Adipocyte (in vitro differentiated cells): ENCODE measurements at regions not wholly inside any gene's neighbourhood (a gene's known extent, or its start where the extent isn't known, plus 50 kb on each side); places are given as distances from the start of the nearest gene placed in this dataset.
A peak's percentile ranks its signal among the peaks of the same experiment; 100 is the strongest.

Experiments used
- DNase-seq: peaks from one replicate; pipeline ENCODE4 v3.0.0-alpha.2; 2015; ENCODE audit warnings: low read depth
- H3K27me3 ChIP-seq: replicated peaks from 2 replicates; pipeline ENCODE4 v1.7.0; 2013; ENCODE audit warnings: mild to moderate bottlenecking, low read length, moderate library complexity; ENCODE audit not compliant: control insufficient read depth, insufficient read depth
- H3K36me3 ChIP-seq: 2 replicates; pipeline ENCODE4 v1.7.0; 2013; ENCODE audit warnings: low read length, mild to moderate bottlenecking, moderate library complexity; ENCODE audit not compliant: control insufficient read depth, insufficient read depth, severe bottlenecking
- H3K4me1 ChIP-seq: 2 replicates; pipeline ENCODE4 v1.7.0; 2013; ENCODE audit warnings: mild to moderate bottlenecking, low read length, moderate library complexity; ENCODE audit not compliant: control insufficient read depth, insufficient read depth
- H3K4me3 ChIP-seq: 2 replicates; pipeline ENCODE4 v1.7.0; 2013; ENCODE audit warnings: mild to moderate bottlenecking, low read length, moderate library complexity
- H3K9ac ChIP-seq: 2 replicates; pipeline ENCODE4 v1.7.0; 2013; ENCODE audit warnings: mild to moderate bottlenecking, low read length, moderate library complexity
- H3K9me3 ChIP-seq: 2 replicates; pipeline ENCODE4 v1.7.0; 2013; ENCODE audit warnings: mild to moderate bottlenecking, low read length, moderate library complexity; ENCODE audit not compliant: control insufficient read depth

DNA sequence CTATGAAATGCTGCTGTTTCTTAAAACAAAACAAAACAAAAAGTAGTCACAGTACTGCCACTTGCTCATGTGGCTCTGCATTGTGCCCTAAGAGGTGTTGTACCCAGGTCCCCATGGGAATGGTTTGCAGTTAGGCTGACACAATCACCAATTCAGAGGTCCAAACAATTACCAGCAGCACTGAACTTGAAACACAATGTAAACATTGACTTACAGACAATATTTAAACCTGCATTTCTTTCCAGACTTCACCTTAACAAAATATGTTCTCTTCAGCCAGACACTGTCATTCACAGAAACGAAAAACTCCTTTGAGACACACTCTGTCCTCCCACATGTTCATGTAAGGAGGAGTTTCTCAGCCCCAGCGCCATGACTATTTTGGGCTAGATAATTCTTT lies 206.8 kb upstream of the ARG1 start:
- DNase-seq, result no peak
- Histone ChIP-seq H3K4me1 (peaks cover 5% of the 10 kb centered on the region), H3K27me3 (no peaks in the 10 kb centered on the region), H3K36me3 (no peaks in the 10 kb centered on the region), H3K4me3 (no peak overlapping the region), H3K9ac (no peak overlapping the region), H3K9me3 (no peaks in the 10 kb centered on the region)

- H3K4me1 ChIP-seq, result peaks cover 5% of the 10 kb centered on the region
- H3K9ac ChIP-seq, result no peak overlapping the region
- no peak overlapping the region for H3K4me3 ChIP-seq
- no peaks in the 10 kb centered on the region for H3K36me3 ChIP-seq
- H3K9me3 ChIP-seq, result no peaks in the 10 kb centered on the region
- no peak for DNase-seq
- no peaks in the 10 kb centered on the region for H3K27me3 ChIP-seq
Measured at GRCh38 chr6:131367206-131367873, 205.7 kb upstream of the ARG1 start.

- Histone ChIP-seq H3K36me3 (no peaks in the 10 kb centered on the region), H3K27me3 (no peaks in the 10 kb centered on the region), H3K4me1 (peaks cover 5% of the 10 kb centered on the region), H3K9me3 (no peaks in the 10 kb centered on the region), H3K4me3 (peak overlapping the region; percentile 49), H3K9ac (peak overlapping the region; percentile 34)
- DNase-seq, result peak; percentile 78
Measured at GRCh38 chr6:131368198-131368911, 204.7 kb upstream of the ARG1 start.

GRCh38 chr6:131372535-131372934 lies 200.5 kb upstream of the ARG1 start:
- H3K36me3 ChIP-seq, result no peaks in the 10 kb centered on the region
- peaks cover 5% of the 10 kb centered on the region for H3K4me1 ChIP-seq
- no peaks in the 10 kb centered on the region for H3K27me3 ChIP-seq
- H3K4me3 ChIP-seq, result no peak overlapping the region
- no peak overlapping the region for H3K9ac ChIP-seq
- H3K9me3 ChIP-seq, result no peaks in the 10 kb centered on the region
- peak; percentile 28 for DNase-seq

DNA sequence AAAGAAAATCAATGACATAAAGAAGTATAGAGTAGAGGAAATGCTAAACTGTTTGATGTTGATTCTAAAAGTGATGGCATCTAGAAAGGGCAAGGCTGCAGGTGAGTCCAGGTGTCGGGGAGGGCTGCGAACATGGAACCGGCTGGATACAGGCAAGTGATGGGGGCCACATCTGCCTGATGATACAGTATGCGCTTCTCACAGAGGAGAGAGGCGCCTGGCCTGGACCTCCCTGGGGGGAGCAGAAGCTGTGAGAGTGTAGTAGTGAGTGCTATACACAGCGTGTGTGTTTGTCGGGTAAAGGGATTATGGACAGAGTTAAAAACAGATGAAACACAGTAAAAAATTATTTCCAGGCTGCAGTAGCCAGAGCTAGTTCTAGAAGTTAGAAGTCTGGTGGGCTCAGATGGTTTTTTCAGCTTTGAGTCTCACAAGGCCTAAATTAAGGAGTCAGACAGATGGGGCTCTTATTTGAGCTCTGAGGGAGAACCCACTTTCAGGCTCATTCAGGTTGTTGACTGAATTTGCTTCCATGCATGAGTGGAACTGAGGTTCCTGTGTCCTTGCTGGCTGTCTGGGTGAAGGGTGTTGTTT lies 195.8 kb upstream of the ARG1 start:
- no peak overlapping the region for H3K9ac ChIP-seq
- no peaks in the 10 kb centered on the region for H3K9me3 ChIP-seq
- no peaks in the 10 kb centered on the region for H3K4me1 ChIP-seq
- H3K36me3 ChIP-seq, result no peaks in the 10 kb centered on the region
- H3K4me3 ChIP-seq, result no peak overlapping the region
- no peaks in the 10 kb centered on the region for H3K27me3 ChIP-seq
- DNase-seq, result no peak

GRCh38 chr6:131378874-131379273 lies 194.2 kb upstream of the ARG1 start:
- no peak overlapping the region for H3K9ac ChIP-seq
- no peaks in the 10 kb centered on the region for H3K27me3 ChIP-seq
- H3K4me3 ChIP-seq, result no peak overlapping the region
- H3K9me3 ChIP-seq, result no peaks in the 10 kb centered on the region
- H3K4me1 ChIP-seq, result no peaks in the 10 kb centered on the region
- no peak for DNase-seq
- H3K36me3 ChIP-seq, result no peaks in the 10 kb centered on the region

GRCh38 chr6:131379948-131380347 lies 193.1 kb upstream of the ARG1 start:
- Histone ChIP-seq H3K9me3 (no peaks in the 10 kb centered on the region), H3K27me3 (no peaks in the 10 kb centered on the region), H3K4me1 (peaks cover 5% of the 10 kb centered on the region), H3K4me3 (no peak overlapping the region), H3K9ac (no peak overlapping the region), H3K36me3 (no peaks in the 10 kb centered on the region)
- peak; percentile 81 for DNase-seq

DNA sequence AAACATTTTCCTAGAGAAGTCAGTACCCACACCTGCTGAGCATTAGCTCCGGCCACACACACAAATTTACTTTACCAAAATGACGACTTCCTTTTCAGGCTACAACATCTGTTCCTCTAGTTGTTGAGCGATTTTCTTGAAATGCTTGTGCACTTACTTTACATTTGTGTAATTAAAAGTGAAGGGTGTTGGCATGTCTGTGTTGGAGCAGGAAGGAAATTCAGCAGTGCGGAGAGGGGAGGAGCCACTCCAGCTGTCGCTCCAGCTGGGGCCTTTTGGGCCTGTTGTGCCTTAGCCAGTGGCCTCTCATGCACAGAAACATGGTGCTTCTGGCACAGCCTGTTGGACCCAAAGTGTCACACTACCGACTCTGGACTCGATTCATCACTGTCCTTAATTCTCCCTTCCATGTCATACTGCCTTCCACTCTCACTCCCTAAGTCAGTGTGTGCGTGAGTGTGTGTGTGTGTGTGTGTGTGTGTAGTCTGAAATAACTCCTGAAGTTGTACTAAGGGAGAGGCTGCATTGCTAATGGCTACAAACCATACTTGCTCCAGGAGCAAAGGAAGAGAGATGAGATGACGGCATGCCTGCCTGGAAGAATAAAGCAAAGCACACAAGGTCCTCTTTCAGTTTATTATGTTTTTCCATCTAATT lies 191.8 kb upstream of the ARG1 start:
- no peaks in the 10 kb centered on the region for H3K9me3 ChIP-seq
- H3K36me3 ChIP-seq, result no peaks in the 10 kb centered on the region
- no peak for DNase-seq
- H3K4me1 ChIP-seq, result peaks cover 5% of the 10 kb centered on the region
- H3K27me3 ChIP-seq, result no peaks in the 10 kb centered on the region
- H3K9ac ChIP-seq, result no peak overlapping the region
- H3K4me3 ChIP-seq, result no peak overlapping the region

- H3K36me3 ChIP-seq, result no peaks in the 10 kb centered on the region
Measured at GRCh38 chr6:131381709-131382093, 191.3 kb upstream of the ARG1 start.

DNA sequence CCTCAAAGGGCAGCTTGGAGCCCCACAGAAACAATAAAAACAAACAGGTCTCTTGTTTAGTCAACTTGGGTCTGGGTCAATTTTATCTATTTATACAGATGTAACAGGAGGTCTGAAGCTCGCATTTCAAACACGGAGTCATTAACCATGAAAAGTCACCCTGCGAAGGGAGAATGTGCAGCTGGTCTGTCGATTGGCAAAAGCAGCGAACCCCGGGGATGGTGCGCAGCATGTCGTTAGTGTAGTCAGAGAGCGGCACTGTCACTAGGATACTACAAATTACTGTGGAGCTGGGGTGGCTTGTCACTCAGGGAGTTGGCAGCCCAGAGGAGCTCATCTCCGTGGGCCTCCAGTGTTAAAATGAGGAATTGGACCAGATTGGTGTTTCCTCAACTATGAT lies 190.4 kb upstream of the ARG1 start:
- no peak for DNase-seq
- Histone ChIP-seq H3K4me1 (peaks cover 5% of the 10 kb centered on the region), H3K9ac (no peak overlapping the region), H3K4me3 (no peak overlapping the region), H3K36me3 (no peaks in the 10 kb centered on the region), H3K27me3 (no peaks in the 10 kb centered on the region), H3K9me3 (no peaks in the 10 kb centered on the region)

More at GRCh38 chr6:131381709-131382093, 191.3 kb upstream of the ARG1 start:
- Histone ChIP-seq H3K4me1 (peaks cover 5% of the 10 kb centered on the region), H3K27me3 (no peaks in the 10 kb centered on the region), H3K9ac (no peak overlapping the region), H3K9me3 (no peaks in the 10 kb centered on the region), H3K4me3 (no peak overlapping the region)
- DNase-seq, result no peak
